ENCODE measurements at regions not wholly inside any gene's neighbourhood (a gene's known extent, or its start where the extent isn't known, plus 50 kb on each side); places are given as distances from the start of the nearest gene placed in this dataset.

DNA sequence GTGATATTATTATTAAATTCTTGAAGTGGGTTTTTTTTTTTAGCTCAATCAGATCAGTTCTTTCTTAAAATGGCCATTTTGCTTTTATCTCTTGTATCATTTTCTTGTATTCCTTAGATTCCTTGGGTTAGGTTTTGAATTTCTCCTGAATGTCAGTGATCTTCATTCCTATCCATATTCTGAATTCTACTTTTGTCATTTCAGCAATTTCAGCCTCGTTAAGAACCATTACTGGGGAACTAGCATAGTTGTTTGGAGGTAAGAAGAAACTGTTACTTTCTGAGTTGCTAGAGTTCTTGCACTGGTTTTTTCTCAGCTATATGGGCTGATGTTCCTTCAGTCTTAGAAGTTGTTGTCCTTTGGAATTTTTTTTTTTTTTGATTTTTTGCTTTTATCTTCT is 293.1 kb downstream of the MAP2K4 start:
- ChIA-PET CTCF (no interaction called here), POLR2A (ENCODE audit: low non-redundant PET) (no interaction called here)
- H3K9me3 ChIP-seq (ENCODE audit: low read depth, low read length, poor library complexity, severe bottlenecking): no peaks in the 10 kb centered on the region
- no peak for DNase-seq (ENCODE audit: low spot score)
- H3K27me3 ChIP-seq (replicated peaks; ENCODE audit: insufficient read depth, low read depth, low read length, poor library complexity): no peaks in the 10 kb centered on the region
- no peaks in the 10 kb centered on the region for H3K36me3 ChIP-seq (ENCODE audit: insufficient read depth, low read length, poor library complexity, severe bottlenecking)
- H3K27ac ChIP-seq (ENCODE audit: low read depth, low read length, poor library complexity, severe bottlenecking): no peak overlapping the region
- BruUV-seq (replicated peaks): no TSS peak
- no peaks in the 10 kb centered on the region for H3K4me1 ChIP-seq (ENCODE audit: insufficient read depth, low read length, poor library complexity, severe bottlenecking)
- no peak overlapping the region for H3K4me3 ChIP-seq (ENCODE audit: low read depth, low read length, poor library complexity, severe bottlenecking)
- TF ChIP-seq EZH2 (IDR thresholded peaks at IDR 0.05; ENCODE audit: borderline replicate concordance, low read depth, low read length, poor library complexity, severe bottlenecking): no peak
- no peak for TF ChIP-seq CTCF (conservative IDR thresholded peaks at IDR 0.05; ENCODE audit: low read depth, low read length)
- intact Hi-C loops (cut with micrococcal nuclease; ENCODE audit: unreplicated experiment): no loop called here

GRCh38 chr17:12316021-12316420 is 295.3 kb downstream of the MAP2K4 start:
- no TSS peak for BruUV-seq (replicated peaks)
- Histone ChIP-seq H3K4me1 (ENCODE audit: insufficient read depth, low read length, poor library complexity, severe bottlenecking) (no peaks in the 10 kb centered on the region), H3K27me3 (replicated peaks; ENCODE audit: insufficient read depth, low read depth, low read length, poor library complexity) (peaks cover 11% of the 10 kb centered on the region), H3K27ac (ENCODE audit: low read depth, low read length, poor library complexity, severe bottlenecking) (no peak overlapping the region), H3K36me3 (ENCODE audit: insufficient read depth, low read length, poor library complexity, severe bottlenecking) (no peaks in the 10 kb centered on the region), H3K4me3 (ENCODE audit: low read depth, low read length, poor library complexity, severe bottlenecking) (no peak overlapping the region), H3K9me3 (ENCODE audit: low read depth, low read length, poor library complexity, severe bottlenecking) (no peaks in the 10 kb centered on the region)
- no peak for DNase-seq (ENCODE audit: low spot score)
- intact Hi-C loops (cut with micrococcal nuclease; ENCODE audit: unreplicated experiment): no loop called here
- ChIA-PET POLR2A (ENCODE audit: low non-redundant PET) (no interaction called here), CTCF (no interaction called here)
- TF ChIP-seq CTCF (conservative IDR thresholded peaks at IDR 0.05; ENCODE audit: low read depth, low read length) (no peak), EZH2 (IDR thresholded peaks at IDR 0.05; ENCODE audit: borderline replicate concordance, low read depth, low read length, poor library complexity, severe bottlenecking) (no peak)

DNA sequence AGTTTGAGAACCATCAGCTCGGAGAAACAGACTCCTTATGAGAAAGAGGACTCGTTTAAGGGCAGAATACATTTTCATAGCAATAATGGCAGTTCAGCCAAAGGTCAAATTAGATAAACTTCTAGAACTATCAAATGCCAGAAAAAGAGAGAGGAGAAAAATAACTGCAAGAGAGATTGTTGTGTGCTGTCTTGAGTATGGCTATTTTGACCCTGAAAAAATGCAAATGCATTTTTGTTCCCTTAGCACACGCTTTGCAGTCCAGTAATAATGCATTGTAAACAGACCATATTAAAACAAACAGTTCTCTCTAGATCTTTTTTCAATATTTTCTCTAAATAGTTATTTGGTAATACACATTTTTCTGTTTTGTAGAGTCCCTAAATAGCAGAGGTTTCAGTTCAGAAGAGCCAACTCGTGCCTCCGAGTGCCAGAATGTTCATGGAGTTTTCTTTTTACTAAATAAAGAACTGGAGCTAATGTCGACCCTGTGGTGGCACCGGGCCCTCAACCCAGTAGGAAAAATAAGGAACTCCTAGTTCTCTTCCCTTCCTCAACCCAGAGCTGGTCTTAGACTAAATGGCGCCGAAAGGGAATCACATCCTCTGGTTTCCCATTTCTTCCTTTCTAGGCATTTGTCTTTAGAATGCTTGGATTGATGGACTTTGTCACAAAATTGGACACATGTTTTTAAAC is 298.0 kb downstream of the MAP2K4 start:
- POLR2A ChIA-PET (ENCODE audit: low non-redundant PET): no interaction called here
- CTCF ChIA-PET: no interaction called here
- no TSS peak for BruUV-seq (replicated peaks)
- TF ChIP-seq EZH2 (IDR thresholded peaks at IDR 0.05; ENCODE audit: borderline replicate concordance, low read depth, low read length, poor library complexity, severe bottlenecking): no peak
- TF ChIP-seq CTCF (conservative IDR thresholded peaks at IDR 0.05; ENCODE audit: low read depth, low read length): no peak
- H3K9me3 ChIP-seq (ENCODE audit: low read depth, low read length, poor library complexity, severe bottlenecking): no peaks in the 10 kb centered on the region
- intact Hi-C loops (cut with micrococcal nuclease; ENCODE audit: unreplicated experiment): no loop called here
- no peaks in the 10 kb centered on the region for H3K36me3 ChIP-seq (ENCODE audit: insufficient read depth, low read length, poor library complexity, severe bottlenecking)
- H3K27ac ChIP-seq (ENCODE audit: low read depth, low read length, poor library complexity, severe bottlenecking): no peak overlapping the region
- no peak for DNase-seq (ENCODE audit: low spot score)
- no peaks in the 10 kb centered on the region for H3K4me1 ChIP-seq (ENCODE audit: insufficient read depth, low read length, poor library complexity, severe bottlenecking)
- H3K27me3 ChIP-seq (replicated peaks; ENCODE audit: insufficient read depth, low read depth, low read length, poor library complexity): peaks cover 11% of the 10 kb centered on the region
- no peak overlapping the region for H3K4me3 ChIP-seq (ENCODE audit: low read depth, low read length, poor library complexity, severe bottlenecking)
